ENCODE measurements at regions not wholly inside any gene's neighbourhood (a gene's known extent, or its start where the extent isn't known, plus 50 kb on each side); places are given as distances from the start of the nearest gene placed in this dataset.

DNA sequence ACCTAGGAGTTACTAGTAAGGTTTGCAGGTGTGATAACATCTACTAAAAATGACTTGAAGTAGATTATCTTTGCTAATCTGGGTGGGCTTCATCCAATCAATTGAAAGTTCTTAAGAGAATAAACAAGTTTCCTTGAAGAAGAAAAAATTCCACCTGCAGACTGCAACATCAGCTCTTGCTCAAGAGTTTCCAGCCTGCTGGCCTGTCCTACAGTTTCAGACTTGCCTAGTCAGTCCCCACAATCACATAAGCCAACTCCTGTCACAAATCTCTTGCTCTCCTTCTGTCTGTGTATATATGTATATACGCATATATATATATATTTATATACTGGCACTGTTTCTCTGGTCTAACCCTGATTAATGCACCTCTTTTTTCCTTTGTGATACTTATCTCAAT is 67.3 kb upstream of the ITM2B start:
- TF ChIP-seq, protein P1, sequence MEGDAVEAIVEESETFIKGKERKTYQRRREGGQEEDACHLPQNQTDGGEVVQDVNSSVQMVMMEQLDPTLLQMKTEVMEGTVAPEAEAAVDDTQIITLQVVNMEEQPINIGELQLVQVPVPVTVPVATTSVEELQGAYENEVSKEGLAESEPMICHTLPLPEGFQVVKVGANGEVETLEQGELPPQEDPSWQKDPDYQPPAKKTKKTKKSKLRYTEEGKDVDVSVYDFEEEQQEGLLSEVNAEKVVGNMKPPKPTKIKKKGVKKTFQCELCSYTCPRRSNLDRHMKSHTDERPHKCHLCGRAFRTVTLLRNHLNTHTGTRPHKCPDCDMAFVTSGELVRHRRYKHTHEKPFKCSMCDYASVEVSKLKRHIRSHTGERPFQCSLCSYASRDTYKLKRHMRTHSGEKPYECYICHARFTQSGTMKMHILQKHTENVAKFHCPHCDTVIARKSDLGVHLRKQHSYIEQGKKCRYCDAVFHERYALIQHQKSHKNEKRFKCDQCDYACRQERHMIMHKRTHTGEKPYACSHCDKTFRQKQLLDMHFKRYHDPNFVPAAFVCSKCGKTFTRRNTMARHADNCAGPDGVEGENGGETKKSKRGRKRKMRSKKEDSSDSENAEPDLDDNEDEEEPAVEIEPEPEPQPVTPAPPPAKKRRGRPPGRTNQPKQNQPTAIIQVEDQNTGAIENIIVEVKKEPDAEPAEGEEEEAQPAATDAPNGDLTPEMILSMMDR (tag by site-specific recombination; IDR thresholded peaks at IDR 0.05), result no peak
- TF ChIP-seq MEIS1 (CRISPR knock-in tag; IDR thresholded peaks at IDR 0.05; ENCODE audit: borderline replicate concordance) (no peak), SETDB1 (IDR thresholded peaks at IDR 0.05; ENCODE audit: insufficient read length, low read length) (no peak), ZBTB21 (tag by site-specific recombination; IDR thresholded peaks at IDR 0.05) (no peak)
- TF ChIP-seq, protein P2, sequence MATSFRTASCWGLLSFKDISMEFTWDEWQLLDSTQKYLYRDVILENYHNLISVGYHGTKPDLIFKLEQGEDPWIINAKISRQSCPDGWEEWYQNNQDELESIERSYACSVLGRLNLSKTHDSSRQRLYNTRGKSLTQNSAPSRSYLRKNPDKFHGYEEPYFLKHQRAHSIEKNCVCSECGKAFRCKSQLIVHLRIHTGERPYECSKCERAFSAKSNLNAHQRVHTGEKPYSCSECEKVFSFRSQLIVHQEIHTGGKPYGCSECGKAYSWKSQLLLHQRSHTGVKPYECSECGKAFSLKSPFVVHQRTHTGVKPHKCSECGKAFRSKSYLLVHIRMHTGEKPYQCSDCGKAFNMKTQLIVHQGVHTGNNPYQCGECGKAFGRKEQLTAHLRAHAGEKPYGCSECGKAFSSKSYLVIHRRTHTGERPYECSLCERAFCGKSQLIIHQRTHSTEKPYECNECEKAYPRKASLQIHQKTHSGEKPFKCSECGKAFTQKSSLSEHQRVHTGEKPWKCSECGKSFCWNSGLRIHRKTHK (tag by site-specific recombination; IDR thresholded peaks at IDR 0.05), result no peak
- TF ChIP-seq, protein P3, sequence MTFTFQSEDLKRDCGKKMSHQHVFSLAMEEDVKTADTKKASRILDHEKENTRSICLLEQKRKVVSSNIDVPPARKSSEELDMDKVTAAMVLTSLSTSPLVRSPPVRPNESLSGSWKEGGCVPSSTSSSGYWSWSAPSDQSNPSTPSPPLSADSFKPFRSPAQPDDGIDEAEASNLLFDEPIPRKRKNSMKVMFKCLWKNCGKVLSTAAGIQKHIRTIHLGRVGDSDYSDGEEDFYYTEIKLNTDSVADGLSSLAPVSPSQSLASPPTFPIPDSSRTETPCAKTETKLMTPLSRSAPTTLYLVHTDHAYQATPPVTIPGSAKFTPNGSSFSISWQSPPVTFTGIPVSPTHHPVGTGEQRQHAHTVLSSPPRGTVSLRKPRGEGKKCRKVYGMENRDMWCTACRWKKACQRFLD (tag by site-specific recombination; IDR thresholded peaks at IDR 0.05), result no peak

All from HEK293 (cell line).